Neural cell (in vitro differentiated cells): ENCODE measurements at regions not wholly inside any gene's neighbourhood (a gene's known extent, or its start where the extent isn't known, plus 50 kb on each side); places are given as distances from the start of the nearest gene placed in this dataset.

Experiments used
- H2AFZ ChIP-seq: fragments of 200-600, 300-800 bp; sonication (generic), shearing (Covaris generic); 2 replicates; pipeline ENCODE4 v1.6.0; 2014; ENCODE audit warnings: low read depth, mild to moderate bottlenecking, antibody characterized with exemption, low read length, moderate library complexity
- H3F3A ChIP-seq: fragments of 200-600 bp; shearing (Covaris generic); 2 replicates; pipeline ENCODE4 v1.6.1; 2016; ENCODE audit warnings: mild to moderate bottlenecking, moderate library complexity, mixed read lengths, antibody characterized with exemption, low read length; ENCODE audit not compliant: insufficient read depth, poor library complexity, severe bottlenecking
- H3K27ac ChIP-seq: fragments of 200-600, 300-800 bp; sonication (generic), shearing (Covaris generic); 2 replicates; pipeline ENCODE4 v1.5.1; 2014; ENCODE audit warnings: mild to moderate bottlenecking, low read length, moderate library complexity
- H3K27me3 ChIP-seq: fragments of 300-800, 200-600 bp; sonication (generic), shearing (Covaris generic); 2 replicates; pipeline ENCODE4 v1.6.0; 2014; ENCODE audit warnings: mild to moderate bottlenecking, low read depth, low read length, moderate library complexity; ENCODE audit not compliant: insufficient read depth
- H3K36me3 ChIP-seq: fragments of 300-800, 200-600 bp; sonication (generic), shearing (Covaris generic); 2 replicates; pipeline ENCODE4 v1.5.1; 2014; ENCODE audit warnings: mild to moderate bottlenecking, antibody characterized with exemption, low read length, moderate library complexity; ENCODE audit not compliant: insufficient read depth
- H3K4me2 ChIP-seq: fragments of 300-800, 200-600 bp; sonication (generic), shearing (Covaris generic); 2 replicates; pipeline ENCODE4 v1.6.0; 2014; ENCODE audit warnings: mild to moderate bottlenecking, low read length
- H3K4me3 ChIP-seq: fragments of 300-800, 200-600 bp; sonication (generic), shearing (Covaris generic); 2 replicates; pipeline ENCODE4 v1.5.1; 2014; ENCODE audit warnings: mild to moderate bottlenecking, low read length, moderate library complexity
- H3K79me2 ChIP-seq: fragments of 200-600 bp; shearing (Covaris generic); replicated peaks from 2 replicates; pipeline ENCODE4 v1.6.0; 2014; ENCODE audit warnings: mild to moderate bottlenecking, low read length, moderate library complexity; ENCODE audit not compliant: insufficient read depth
- H3K9ac ChIP-seq: fragments of 300-800, 200-600 bp; sonication (generic), shearing (Covaris generic); 2 replicates; pipeline ENCODE4 v1.6.1; 2016; ENCODE audit warnings: mild to moderate bottlenecking, low read length, mixed read lengths
- H3K9me2 ChIP-seq: fragments of 200-600 bp; shearing (Covaris generic); 2 replicates; pipeline ENCODE4 v1.6.1; 2016; ENCODE audit warnings: mild to moderate bottlenecking, low read length, mixed read lengths; ENCODE audit not compliant: insufficient read depth
- H3K9me3 ChIP-seq: fragments of 200-600, 300-800 bp; sonication (generic), shearing (Covaris generic); 2 replicates; pipeline ENCODE4 v1.6.1; 2016; ENCODE audit warnings: mild to moderate bottlenecking, mixed run types, low read length, moderate library complexity, mixed read lengths
- H4K20me1 ChIP-seq: fragments of 200-600 bp; shearing (Covaris generic); 2 replicates; pipeline ENCODE4 v1.6.1; 2016; ENCODE audit warnings: mild to moderate bottlenecking, mixed run types; ENCODE audit not compliant: insufficient read depth
- CTCF ChIP-seq: fragments of 450-650 bp; IDR thresholded peaks from 2 replicates; pipeline ENCODE4 v1.5.1; 2014; ENCODE audit warnings: antibody characterized with exemption, mild to moderate bottlenecking, moderate library complexity; ENCODE audit not compliant: poor library complexity, severe bottlenecking
- EP300 ChIP-seq: fragments of 450-650 bp; conservative IDR thresholded peaks from 2 replicates; pipeline ENCODE4 v1.6.1; 2014; ENCODE audit warnings: antibody characterized with exemption, mild to moderate bottlenecking, moderate library complexity; ENCODE audit not compliant: poor library complexity, severe bottlenecking
- EZH2 ChIP-seq: fragments of 200-600, 300-800 bp; shearing (Covaris generic), sonication (generic); IDR thresholded peaks from 2 replicates; pipeline ENCODE4 v1.6.1; 2014; ENCODE audit warnings: antibody characterized with exemption, low read length, borderline replicate concordance, mild to moderate bottlenecking; ENCODE audit not compliant: insufficient read depth, poor library complexity, severe bottlenecking
- MXI1 ChIP-seq: fragments of 450-650 bp; conservative IDR thresholded peaks from 2 replicates; pipeline ENCODE4 v1.6.1; 2014; ENCODE audit warnings: antibody characterized with exemption, mild to moderate bottlenecking; ENCODE audit not compliant: poor library complexity, severe bottlenecking
- POLR2AphosphoS5 ChIP-seq: IDR thresholded peaks from 2 replicates; pipeline ENCODE4 v1.6.1; 2012
- RAD21 ChIP-seq: fragments of 450-650 bp; conservative IDR thresholded peaks from 2 replicates; pipeline ENCODE4 v1.6.1; 2014; ENCODE audit warnings: antibody characterized with exemption, mild to moderate bottlenecking, moderate library complexity
- REST ChIP-seq: IDR thresholded peaks from 2 replicates; pipeline ENCODE4 v1.6.1; 2012; ENCODE audit warnings: borderline replicate concordance
- SMC3 ChIP-seq: fragments of 450-650 bp; conservative IDR thresholded peaks from 2 replicates; pipeline ENCODE4 v1.6.1; 2014; ENCODE audit warnings: antibody characterized with exemption, mild to moderate bottlenecking, moderate library complexity; ENCODE audit not compliant: poor library complexity
- TAF1 ChIP-seq: IDR thresholded peaks from 2 replicates; pipeline ENCODE4 v1.6.1; 2012; ENCODE audit warnings: low read depth

GRCh38 chrX:69036674-69037573 is 128.3 kb downstream of the PJA1 start:
- H3K4me3 ChIP-seq: no peak overlapping the region
- no peaks in the 10 kb centered on the region for H4K20me1 ChIP-seq
- no peaks in the 10 kb centered on the region for H3K27me3 ChIP-seq
- no peak overlapping the region for H3K9ac ChIP-seq
- no peak overlapping the region for H3K4me2 ChIP-seq
- no peak overlapping the region for H2AFZ ChIP-seq
- no peaks in the 10 kb centered on the region for H3K9me3 ChIP-seq
- H3K9me2 ChIP-seq: no peaks in the 10 kb centered on the region
- H3K36me3 ChIP-seq: no peaks in the 10 kb centered on the region
- no peaks in the 10 kb centered on the region for H3K79me2 ChIP-seq
- H3K27ac ChIP-seq: no peak overlapping the region
- TF ChIP-seq TAF1 (no peak), CTCF (no peak), RAD21 (no peak), EZH2 (no peak)
- no peaks in the 10 kb centered on the region for H3F3A ChIP-seq

- no peak overlapping the region for H3K4me2 ChIP-seq
- H2AFZ ChIP-seq: no peak overlapping the region
- no peaks in the 10 kb centered on the region for H3K27me3 ChIP-seq
- H3K36me3 ChIP-seq: no peaks in the 10 kb centered on the region
- no peaks in the 10 kb centered on the region for H3F3A ChIP-seq
- no peaks in the 10 kb centered on the region for H3K9me3 ChIP-seq
- no peak overlapping the region for H3K4me3 ChIP-seq
- TF ChIP-seq SMC3: no peak
- no peak for TF ChIP-seq TAF1
- TF ChIP-seq RAD21: no peak
- no peak for TF ChIP-seq CTCF
- H3K27ac ChIP-seq: no peak overlapping the region
- H3K79me2 ChIP-seq: no peaks in the 10 kb centered on the region
- H3K9me2 ChIP-seq: no peaks in the 10 kb centered on the region
- H4K20me1 ChIP-seq: no peaks in the 10 kb centered on the region
- H3K9ac ChIP-seq: no peak overlapping the region
Observed at GRCh38 chrX:69034451-69034850, 130.8 kb downstream of the PJA1 start.

GRCh38 chrX:69033936-69034335 is 131.3 kb downstream of the PJA1 start:
- Histone ChIP-seq H3K9me2 (no peaks in the 10 kb centered on the region), H3K36me3 (no peaks in the 10 kb centered on the region), H3K9me3 (no peaks in the 10 kb centered on the region), H3K4me2 (no peak overlapping the region), H3F3A (no peaks in the 10 kb centered on the region), H3K79me2 (no peaks in the 10 kb centered on the region), H3K4me3 (no peak overlapping the region), H2AFZ (no peak overlapping the region), H3K9ac (no peak overlapping the region), H3K27ac (no peak overlapping the region), H3K27me3 (no peaks in the 10 kb centered on the region), H4K20me1 (no peaks in the 10 kb centered on the region)
- TF ChIP-seq EZH2 (no peak), REST (no peak), EP300 (no peak), RAD21 (no peak), MXI1 (no peak), TAF1 (no peak), SMC3 (no peak), POLR2AphosphoS5 (no peak), CTCF (no peak)
